ENCODE measurements at regions not wholly inside any gene's neighbourhood (a gene's known extent, or its start where the extent isn't known, plus 50 kb on each side); places are given as distances from the start of the nearest gene placed in this dataset.

GRCh38 chr2:19739256-19739655 lies 162.5 kb downstream of the TTC32 start:
- H3K4me3 ChIP-seq (ENCODE audit: low read length) = no peak overlapping the region
- DNase-seq (ENCODE audit: low read depth) = no peak
- TF ChIP-seq CTCF (conservative IDR thresholded peaks at IDR 0.05; ENCODE audit: low read depth, low read length) = no peak

GRCh38 chr2:19738707-19739106 lies 163.1 kb downstream of the TTC32 start:
- H3K4me3 ChIP-seq (ENCODE audit: low read length) = no peak overlapping the region
- DNase-seq (ENCODE audit: low read depth) = no peak
- TF ChIP-seq CTCF (conservative IDR thresholded peaks at IDR 0.05; ENCODE audit: low read depth, low read length) = no peak

GRCh38 chr2:19736191-19736831 lies 165.5 kb downstream of the TTC32 start:
- no peak for TF ChIP-seq CTCF (conservative IDR thresholded peaks at IDR 0.05; ENCODE audit: low read depth, low read length)
- H3K4me3 ChIP-seq (ENCODE audit: low read length) = no peak overlapping the region
- no peak for DNase-seq (ENCODE audit: low read depth)

GRCh38 chr2:19733951-19734425 lies 167.8 kb downstream of the TTC32 start:
- no peak overlapping the region for H3K4me3 ChIP-seq (ENCODE audit: low read length)
- no peak for DNase-seq (ENCODE audit: low read depth)

GRCh38 chr2:19733390-19733789 lies 168.4 kb downstream of the TTC32 start:
- no peak for TF ChIP-seq CTCF (conservative IDR thresholded peaks at IDR 0.05; ENCODE audit: low read depth, low read length)
- H3K4me3 ChIP-seq (ENCODE audit: low read length) = no peak overlapping the region
- no peak for DNase-seq (ENCODE audit: low read depth)

More at GRCh38 chr2:19733951-19734425, 167.8 kb downstream of the TTC32 start:
- TF ChIP-seq CTCF (conservative IDR thresholded peaks at IDR 0.05; ENCODE audit: low read depth, low read length) = no peak

- H3K4me3 ChIP-seq (ENCODE audit: low read length) = no peak overlapping the region
- TF ChIP-seq CTCF (conservative IDR thresholded peaks at IDR 0.05; ENCODE audit: low read depth, low read length) = no peak
- DNase-seq (ENCODE audit: low read depth) = no peak
These were observed 169.5 kb downstream of the TTC32 start for GRCh38 chr2:19732255-19732654.

GRCh38 chr2:19731515-19731914 lies 170.3 kb downstream of the TTC32 start:
- no peak for DNase-seq (ENCODE audit: low read depth)
- TF ChIP-seq CTCF (conservative IDR thresholded peaks at IDR 0.05; ENCODE audit: low read depth, low read length) = no peak
- H3K4me3 ChIP-seq (ENCODE audit: low read length) = no peak overlapping the region

All from retinal pigment epithelial cell (primary cell).